Common myeloid progenitor, CD34-positive (primary cell): ENCODE measurements at regions not wholly inside any gene's neighbourhood (a gene's known extent, or its start where the extent isn't known, plus 50 kb on each side); places are given as distances from the start of the nearest gene placed in this dataset.
A peak's percentile ranks its signal among the peaks of the same experiment; 100 is the strongest.

Experiments used
- CTCF ChIA-PET: fragments of 350-600 bp; sonication (Branson Sonifier 250); formaldehyde crosslinking; loops from one replicate; lab custom pipeline; 2021; ENCODE audit warnings: antibody characterized with exemption; lab: Charles Lee
- POLR2A ChIA-PET: fragments of 350-600 bp; sonication (Branson Sonifier 250); formaldehyde crosslinking; loops from one replicate; lab custom pipeline; 2021; ENCODE audit warnings: antibody characterized with exemption; lab: Charles Lee
- DNase-seq, 3 donors: peaks; one replicate each; pipeline versions ENCODE4 v3.0.0 to v3.0.0-alpha.2; 2013
- H3K27ac ChIP-seq, 2 experiments: 1 replicate in 1 of 2; 2 replicates in 1 of 2; pipeline ENCODE4 v1.7.0; 2013; ENCODE audit warnings: inconsistent platforms in 2 of 2, low read length in 2 of 2, mild to moderate bottlenecking in 2 of 2, low read depth in 1 of 2, moderate library complexity in 1 of 2; ENCODE audit not compliant: severe bottlenecking in 2 of 2, insufficient read depth in 1 of 2, poor library complexity in 1 of 2
- H3K27me3 ChIP-seq, 5 experiments: replicated peaks in 2 of 5; 1 replicate in 3 of 5; 2 replicates in 2 of 5; pipeline versions ENCODE4 v1.6.1 to v1.7.0; 2013; ENCODE audit warnings: low read length in 4 of 5, mild to moderate bottlenecking in 2 of 5, moderate library complexity in 2 of 5, inconsistent platforms in 1 of 5; ENCODE audit not compliant: insufficient read depth in 5 of 5, control insufficient read depth in 4 of 5
- H3K36me3 ChIP-seq, 4 experiments: 1 replicate in 2 of 4; 2 replicates in 2 of 4; pipeline versions ENCODE4 v1.6.1 to v1.7.0; 2013; ENCODE audit warnings: low read length in 3 of 4, control low read depth in 1 of 4, mild to moderate bottlenecking in 1 of 4; ENCODE audit not compliant: control insufficient read depth in 4 of 4, insufficient read depth in 4 of 4
- H3K4me1 ChIP-seq, 4 experiments: 1 replicate in 3 of 4; 2 replicates in 1 of 4; pipeline versions ENCODE4 v1.6.1 to v1.7.1; 2013; ENCODE audit warnings: low read length in 3 of 4, mild to moderate bottlenecking in 3 of 4, control low read depth in 1 of 4, inconsistent platforms in 1 of 4, moderate library complexity in 1 of 4; ENCODE audit not compliant: control insufficient read depth in 4 of 4, insufficient read depth in 4 of 4; ENCODE audit errors: control extremely low read depth in 1 of 4
- H3K4me3 ChIP-seq, 7 experiments: 1 replicate in 4 of 7; 2 replicates in 3 of 7; pipeline versions ENCODE4 v1.5.1 to v1.7.0; 2013; ENCODE audit warnings: mild to moderate bottlenecking in 7 of 7, low read length in 6 of 7, moderate library complexity in 6 of 7, inconsistent platforms in 2 of 7, low read depth in 2 of 7, control low read depth in 1 of 7; ENCODE audit not compliant: insufficient read depth in 4 of 7, control insufficient read depth in 1 of 7; ENCODE audit errors: extremely low read depth in 1 of 7
- H3K9me3 ChIP-seq, 5 experiments: 1 replicate in 4 of 5; 2 replicates in 1 of 5; pipeline versions ENCODE4 v1.6.1 to v1.7.1; 2013; ENCODE audit warnings: low read length in 4 of 5, mild to moderate bottlenecking in 2 of 5, inconsistent platforms in 1 of 5, low read depth in 1 of 5, moderate library complexity in 1 of 5; ENCODE audit not compliant: control insufficient read depth in 4 of 5, insufficient read depth in 2 of 5; ENCODE audit errors: control extremely low read depth in 1 of 5
- WGBS: methylation state at CpG from one replicate; pipeline ENCODE4 v1.1.5; 2013; ENCODE audit not compliant: insufficient coverage; 5-methylcytosine and 5-hydroxymethylcytosine counted together

GRCh38 chr5:166499447-166500240 is 1791.8 kb upstream of the WWC1 start:
- Histone ChIP-seq H3K9me3 (peaks cover 0 to 2% (median 0%) of the 10 kb centered on the region in 5 experiments), H3K27ac (no peak overlapping the region), H3K36me3 (no peaks in the 10 kb centered on the region), H3K4me1 (no peaks in the 10 kb centered on the region), H3K27me3 (no peaks in the 10 kb centered on the region), H3K4me3 (no peak overlapping the region)
- no peak for DNase-seq
- ChIA-PET CTCF (no interaction called here), POLR2A (no interaction called here)
- 88% methylated on average over 1 of the region's 3 CpGs for WGBS

GRCh38 chr5:166503506-166503905 is 1787.9 kb upstream of the WWC1 start:
- Histone ChIP-seq H3K9me3 (peaks cover 0 to 2% (median 0%) of the 10 kb centered on the region in 5 experiments), H3K27me3 (no peaks in the 10 kb centered on the region), H3K4me3 (no peak overlapping the region), H3K27ac (no peak overlapping the region), H3K36me3 (no peaks in the 10 kb centered on the region), H3K4me1 (no peaks in the 10 kb centered on the region)
- ChIA-PET POLR2A (no interaction called here), CTCF (no interaction called here)
- DNase-seq: no peak
- WGBS: 71% methylated on average over 1 of the region's 1 CpG

GRCh38 chr5:166505067-166505466 is 1786.4 kb upstream of the WWC1 start:
- POLR2A ChIA-PET: no interaction called here
- Histone ChIP-seq H3K9me3 (peaks cover 0 to 2% (median 0%) of the 10 kb centered on the region in 5 experiments), H3K27me3 (no peaks in the 10 kb centered on the region), H3K4me1 (no peaks in the 10 kb centered on the region), H3K27ac (no peak overlapping the region), H3K36me3 (no peaks in the 10 kb centered on the region), H3K4me3 (no peak overlapping the region)
- CTCF ChIA-PET: no interaction called here
- DNase-seq: no peak
- no CpG with 5 or more reads among the region's 2 CpGs for WGBS

- ChIA-PET POLR2A (no interaction called here), CTCF (no interaction called here)
- no peak for DNase-seq
- Histone ChIP-seq H3K36me3 (no peaks in the 10 kb centered on the region), H3K27me3 (no peaks in the 10 kb centered on the region), H3K27ac (no peak overlapping the region), H3K4me1 (no peaks in the 10 kb centered on the region), H3K9me3 (peaks cover 0 to 2% (median 0%) of the 10 kb centered on the region in 5 experiments), H3K4me3 (no peak overlapping the region)
Observed at GRCh38 chr5:166505544-166505943, 1785.9 kb upstream of the WWC1 start.

GRCh38 chr5:166507810-166508425 is 1783.5 kb upstream of the WWC1 start:
- peaks cover 0 to 1% (median 0%) of the 10 kb centered on the region in 5 experiments for H3K9me3 ChIP-seq
- DNase-seq: no peak
- no peak overlapping the region for H3K4me3 ChIP-seq
- H3K36me3 ChIP-seq: no peaks in the 10 kb centered on the region
- ChIA-PET CTCF (no interaction called here), POLR2A (no interaction called here)
- H3K27me3 ChIP-seq: no peaks in the 10 kb centered on the region
- no peak overlapping the region for H3K27ac ChIP-seq
- no peaks in the 10 kb centered on the region for H3K4me1 ChIP-seq
- whole genome bisulfite sequencing: no CpG with 5 or more reads among the region's 2 CpGs

- ChIA-PET CTCF (no interaction called here), POLR2A (no interaction called here)
- Histone ChIP-seq H3K36me3 (no peaks in the 10 kb centered on the region), H3K9me3 (peaks cover 0 to 1% (median 0%) of the 10 kb centered on the region in 5 experiments), H3K4me3 (no peak overlapping the region), H3K27ac (no peak overlapping the region), H3K4me1 (no peaks in the 10 kb centered on the region), H3K27me3 (no peaks in the 10 kb centered on the region)
- DNase-seq: peak in 2 of 3 donors; percentile 6 to 18
- WGBS: no CpG with 5 or more reads among the region's 3 CpGs
Observed at GRCh38 chr5:166509085-166509484, 1782.4 kb upstream of the WWC1 start.

GRCh38 chr5:166517976-166518375 is 1773.5 kb upstream of the WWC1 start:
- no peak overlapping the region for H3K4me3 ChIP-seq
- POLR2A ChIA-PET: no interaction called here
- no peaks in the 10 kb centered on the region for H3K27me3 ChIP-seq
- no peaks in the 10 kb centered on the region for H3K36me3 ChIP-seq
- no peak overlapping the region for H3K27ac ChIP-seq
- H3K9me3 ChIP-seq: peaks cover 0 to 2% (median 0%) of the 10 kb centered on the region in 5 experiments
- DNase-seq: no peak
- 90% methylated on average over 5 of the region's 5 CpGs for WGBS
- H3K4me1 ChIP-seq: no peaks in the 10 kb centered on the region
- CTCF ChIA-PET: no interaction called here
